ENCODE measurements at regions not wholly inside any gene's neighbourhood (a gene's known extent, or its start where the extent isn't known, plus 50 kb on each side); places are given as distances from the start of the nearest gene placed in this dataset.

DNA sequence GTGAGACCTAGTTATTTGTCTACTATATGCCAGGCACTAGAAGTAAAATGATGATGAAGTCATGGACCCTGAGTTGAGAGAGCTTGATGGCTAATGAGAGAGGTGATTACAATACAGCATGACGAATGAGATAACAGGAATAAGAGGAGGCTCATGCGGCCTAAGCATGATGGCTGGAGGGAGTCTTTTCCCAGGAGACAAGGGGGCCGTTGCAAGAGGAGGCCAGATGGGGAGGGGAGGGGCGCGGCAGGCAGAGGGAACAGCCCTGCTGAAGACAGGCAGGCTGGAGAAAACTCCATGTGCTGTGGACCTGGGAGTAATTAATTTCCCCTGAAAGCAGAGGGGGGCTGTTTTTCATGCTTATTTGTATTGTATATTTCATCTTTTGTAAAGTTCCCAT, 144.7 kb upstream of the RFLNA start:
- POLR2A ChIA-PET: no interaction called here
- no peak for FAIRE-seq

DNA sequence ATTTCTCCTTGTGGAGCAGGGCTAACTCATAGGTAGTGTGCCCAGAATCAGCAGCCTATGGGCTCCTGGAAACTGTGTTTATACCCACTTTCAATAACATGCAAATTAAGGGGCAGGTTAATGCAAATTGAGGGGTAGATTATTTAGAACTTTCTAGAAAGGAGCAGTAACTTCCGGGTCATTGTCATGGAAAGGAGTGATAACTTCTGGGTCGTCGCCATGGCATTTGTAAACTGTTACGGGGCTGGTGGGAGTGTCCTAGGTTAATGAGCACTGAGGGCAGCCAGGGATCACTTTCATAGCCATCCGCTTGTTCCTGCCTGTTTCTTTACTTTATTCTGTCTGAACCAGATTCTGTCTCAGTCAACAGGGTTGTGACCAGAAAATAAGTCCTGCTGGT, 143.3 kb upstream of the RFLNA start:
- FAIRE-seq: no peak
- TF ChIP-seq POLR2A (IDR thresholded peaks at IDR 0.05; ENCODE audit: low read length) (no peak), NFE2L2 (conservative IDR thresholded peaks at IDR 0.05; ENCODE audit: low read length) (no peak)
- TF ChIP-seq, protein P1, sequence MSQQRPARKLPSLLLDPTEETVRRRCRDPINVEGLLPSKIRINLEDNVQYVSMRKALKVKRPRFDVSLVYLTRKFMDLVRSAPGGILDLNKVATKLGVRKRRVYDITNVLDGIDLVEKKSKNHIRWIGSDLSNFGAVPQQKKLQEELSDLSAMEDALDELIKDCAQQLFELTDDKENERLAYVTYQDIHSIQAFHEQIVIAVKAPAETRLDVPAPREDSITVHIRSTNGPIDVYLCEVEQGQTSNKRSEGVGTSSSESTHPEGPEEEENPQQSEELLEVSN (IDR thresholded peaks at IDR 0.05; ENCODE audit: borderline replicate concordance, low read depth): no peak
- CTCF ChIA-PET: no interaction called here

More for the DNA sequence above, 144.7 kb upstream of the RFLNA start:
- Histone ChIP-seq H3K4me1 (no peaks in the 10 kb centered on the region), H3K4me3 (no peak overlapping the region), H3K9me3 (no peaks in the 10 kb centered on the region; the same call in 2 of the 3 replicates), H3K4me2 (no peak overlapping the region), H3K27ac (no peak overlapping the region)
- WGBS (ENCODE audit: missing lambda C conversion rate): 31% methylated on average over 5 of the region's 5 CpGs
- ATAC-seq (no peak), DNase-seq (ENCODE audit: low read depth in 1 of 2, low spot score in 1 of 2) (no peak)
- TF ChIP-seq NFE2L2 (conservative IDR thresholded peaks at IDR 0.05; ENCODE audit: low read length) (no peak), ZNF302 (CRISPR knock-in tag; IDR thresholded peaks at IDR 0.05) (no peak), HDAC2 (IDR thresholded peaks at IDR 0.05) (no peak), EHF (CRISPR knock-in tag; IDR thresholded peaks at IDR 0.05) (no peak), ZFP36 (IDR thresholded peaks at IDR 0.05; ENCODE audit: borderline replicate concordance, partially characterized antibody) (no peak), CBX2 (IDR thresholded peaks at IDR 0.05; ENCODE audit: borderline replicate concordance, low read depth) (no peak)
- TF ChIP-seq, protein P2, sequence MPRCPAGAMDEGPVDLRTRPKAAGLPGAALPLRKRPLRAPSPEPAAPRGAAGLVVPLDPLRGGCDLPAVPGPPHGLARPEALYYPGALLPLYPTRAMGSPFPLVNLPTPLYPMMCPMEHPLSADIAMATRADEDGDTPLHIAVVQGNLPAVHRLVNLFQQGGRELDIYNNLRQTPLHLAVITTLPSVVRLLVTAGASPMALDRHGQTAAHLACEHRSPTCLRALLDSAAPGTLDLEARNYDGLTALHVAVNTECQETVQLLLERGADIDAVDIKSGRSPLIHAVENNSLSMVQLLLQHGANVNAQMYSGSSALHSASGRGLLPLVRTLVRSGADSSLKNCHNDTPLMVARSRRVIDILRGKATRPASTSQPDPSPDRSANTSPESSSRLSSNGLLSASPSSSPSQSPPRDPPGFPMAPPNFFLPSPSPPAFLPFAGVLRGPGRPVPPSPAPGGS (IDR thresholded peaks at IDR 0.05): no peak
- CTCF ChIA-PET: no interaction called here

DNA sequence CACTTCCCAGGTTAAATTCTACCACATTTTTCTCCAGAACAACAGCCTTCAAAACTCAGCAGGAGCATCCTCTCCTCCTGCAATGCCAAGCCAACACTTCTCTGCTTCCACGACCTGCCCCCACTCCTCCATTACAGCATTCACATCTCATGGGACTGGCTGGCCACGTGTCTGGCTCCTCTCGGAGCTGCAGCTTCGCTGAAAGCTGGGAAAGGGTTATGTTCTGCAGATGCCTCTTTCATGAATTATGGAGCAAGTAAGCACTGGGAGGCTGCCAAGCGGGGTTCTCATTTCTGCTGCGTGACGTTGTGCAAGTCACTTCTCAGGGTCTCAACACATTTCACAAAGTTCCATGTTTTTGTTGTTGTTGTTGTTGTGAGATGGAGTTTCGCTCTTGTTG, 142.2 kb upstream of the RFLNA start:
- DNase-seq (ENCODE audit: low read depth in 1 of 2, low spot score in 1 of 2) (no peak), FAIRE-seq (no peak), ATAC-seq (no peak)
- Histone ChIP-seq H3K4me3 (no peak overlapping the region), H3K4me2 (no peak overlapping the region), H3K27ac (no peak overlapping the region), H3K4me1 (no peaks in the 10 kb centered on the region), H3K9me3 (no peaks in the 10 kb centered on the region; the same call in 2 of the 3 replicates)
- CTCF ChIA-PET: no interaction called here
- POLR2A ChIA-PET: no interaction called here
- TF ChIP-seq GATA3 (IDR thresholded peaks at IDR 0.05; ENCODE audit: borderline replicate concordance) (no peak), ZNF302 (CRISPR knock-in tag; IDR thresholded peaks at IDR 0.05) (no peak), JUN (IDR thresholded peaks at IDR 0.05) (no peak), EP300 (IDR thresholded peaks at IDR 0.05) (no peak), EHF (CRISPR knock-in tag; IDR thresholded peaks at IDR 0.05) (no peak), HOXA7 (CRISPR knock-in tag; IDR thresholded peaks at IDR 0.05) (no peak), ZFP36 (IDR thresholded peaks at IDR 0.05; ENCODE audit: borderline replicate concordance, partially characterized antibody) (no peak), ZC3H11A (IDR thresholded peaks at IDR 0.05) (no peak), HEYL (CRISPR knock-in tag; IDR thresholded peaks at IDR 0.05) (no peak), CBX2 (IDR thresholded peaks at IDR 0.05; ENCODE audit: borderline replicate concordance, low read depth) (no peak)
- TF ChIP-seq, protein P3, sequence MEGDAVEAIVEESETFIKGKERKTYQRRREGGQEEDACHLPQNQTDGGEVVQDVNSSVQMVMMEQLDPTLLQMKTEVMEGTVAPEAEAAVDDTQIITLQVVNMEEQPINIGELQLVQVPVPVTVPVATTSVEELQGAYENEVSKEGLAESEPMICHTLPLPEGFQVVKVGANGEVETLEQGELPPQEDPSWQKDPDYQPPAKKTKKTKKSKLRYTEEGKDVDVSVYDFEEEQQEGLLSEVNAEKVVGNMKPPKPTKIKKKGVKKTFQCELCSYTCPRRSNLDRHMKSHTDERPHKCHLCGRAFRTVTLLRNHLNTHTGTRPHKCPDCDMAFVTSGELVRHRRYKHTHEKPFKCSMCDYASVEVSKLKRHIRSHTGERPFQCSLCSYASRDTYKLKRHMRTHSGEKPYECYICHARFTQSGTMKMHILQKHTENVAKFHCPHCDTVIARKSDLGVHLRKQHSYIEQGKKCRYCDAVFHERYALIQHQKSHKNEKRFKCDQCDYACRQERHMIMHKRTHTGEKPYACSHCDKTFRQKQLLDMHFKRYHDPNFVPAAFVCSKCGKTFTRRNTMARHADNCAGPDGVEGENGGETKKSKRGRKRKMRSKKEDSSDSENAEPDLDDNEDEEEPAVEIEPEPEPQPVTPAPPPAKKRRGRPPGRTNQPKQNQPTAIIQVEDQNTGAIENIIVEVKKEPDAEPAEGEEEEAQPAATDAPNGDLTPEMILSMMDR (IDR thresholded peaks at IDR 0.05): no peak
- TF ChIP-seq, protein P4, sequence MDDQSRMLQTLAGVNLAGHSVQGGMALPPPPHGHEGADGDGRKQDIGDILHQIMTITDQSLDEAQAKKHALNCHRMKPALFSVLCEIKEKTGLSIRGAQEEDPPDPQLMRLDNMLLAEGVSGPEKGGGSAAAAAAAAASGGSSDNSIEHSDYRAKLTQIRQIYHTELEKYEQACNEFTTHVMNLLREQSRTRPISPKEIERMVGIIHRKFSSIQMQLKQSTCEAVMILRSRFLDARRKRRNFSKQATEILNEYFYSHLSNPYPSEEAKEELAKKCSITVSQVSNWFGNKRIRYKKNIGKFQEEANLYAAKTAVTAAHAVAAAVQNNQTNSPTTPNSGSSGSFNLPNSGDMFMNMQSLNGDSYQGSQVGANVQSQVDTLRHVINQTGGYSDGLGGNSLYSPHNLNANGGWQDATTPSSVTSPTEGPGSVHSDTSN (IDR thresholded peaks at IDR 0.05): no peak
- WGBS (ENCODE audit: missing lambda C conversion rate): 49% methylated on average over 8 of the region's 8 CpGs

More for the DNA sequence above, 143.3 kb upstream of the RFLNA start:
- H3K9me3 ChIP-seq: no peaks in the 10 kb centered on the region; the same call in 2 of the 3 replicates
- DNase-seq (ENCODE audit: low read depth in 1 of 2, low spot score in 1 of 2) (no peak), ATAC-seq (no peak)
- H3K4me1 ChIP-seq: no peaks in the 10 kb centered on the region
- no peak overlapping the region for H3K4me2 ChIP-seq
- 50% methylated on average over 5 of the region's 5 CpGs for WGBS (ENCODE audit: missing lambda C conversion rate)
- H3K4me3 ChIP-seq: no peak overlapping the region
- POLR2A ChIA-PET: no interaction called here
- no peak overlapping the region for H3K27ac ChIP-seq
